Chondrocyte (in vitro differentiated cells): ENCODE measurements at regions not wholly inside any gene's neighbourhood (a gene's known extent, or its start where the extent isn't known, plus 50 kb on each side); places are given as distances from the start of the nearest gene placed in this dataset.

Experiments used
- DNase-seq: peaks from one replicate; pipeline ENCODE4 v3.0.0; 2021; ENCODE audit warnings: mixed read lengths, low spot score
- H3K27ac Mint-ChIP-seq: one replicate; pipeline ENCODE4 v1.8.0; 2021; ENCODE audit warnings: mild to moderate bottlenecking, moderate library complexity, mixed read lengths; ENCODE audit not compliant: unreplicated experiment
- H3K27me3 Mint-ChIP-seq: 2 replicates; pipeline ENCODE4 v1.8.0; 2021; ENCODE audit warnings: low read depth, mixed read lengths
- H3K36me3 Mint-ChIP-seq: 2 replicates; pipeline ENCODE4 v1.8.0; 2021; ENCODE audit warnings: low read depth, mixed read lengths
- H3K4me1 Mint-ChIP-seq: 2 replicates; pipeline ENCODE4 v1.8.0; 2021; ENCODE audit warnings: low read depth, mild to moderate bottlenecking, mixed read lengths
- H3K4me3 Mint-ChIP-seq: one replicate; pipeline ENCODE4 v1.8.0; 2021; ENCODE audit warnings: mild to moderate bottlenecking, moderate library complexity, mixed read lengths; ENCODE audit not compliant: unreplicated experiment
- H3K9me3 Mint-ChIP-seq: 2 replicates; pipeline ENCODE4 v1.8.0; 2021; ENCODE audit warnings: low read depth, mixed read lengths
- CTCF ChIP-seq: fragments of 200-600 bp; sonication (generic); IDR thresholded peaks from 2 replicates; pipeline ENCODE4 v1.5.0; 2021; ENCODE audit warnings: antibody characterized with exemption, mild to moderate bottlenecking, moderate library complexity

GRCh38 chr10:91156196-91156595, 64.3 kb upstream of the PCGF5 start:
- no peaks in the 10 kb centered on the region for H3K9me3 Mint-ChIP-seq

GRCh38 chr10:91159254-91159783, 61.1 kb upstream of the PCGF5 start:
- Mint-ChIP-seq H3K27me3 (peaks cover 3% of the 10 kb centered on the region), H3K4me1 (peaks cover 12% of the 10 kb centered on the region), H3K27ac (no peak overlapping the region), H3K4me3 (no peak overlapping the region), H3K9me3 (no peaks in the 10 kb centered on the region), H3K36me3 (no peaks in the 10 kb centered on the region)
- no peak for DNase-seq
- TF ChIP-seq CTCF = no peak

More at GRCh38 chr10:91156196-91156595, 64.3 kb upstream of the PCGF5 start:
- no peaks in the 10 kb centered on the region for H3K36me3 Mint-ChIP-seq
- no peak overlapping the region for H3K4me3 Mint-ChIP-seq
- H3K27me3 Mint-ChIP-seq = peaks cover 3% of the 10 kb centered on the region
- H3K27ac Mint-ChIP-seq = no peak overlapping the region
- H3K4me1 Mint-ChIP-seq = no peaks in the 10 kb centered on the region
- no peak for DNase-seq
- TF ChIP-seq CTCF = no peak

- DNase-seq = no peak
Measured at GRCh38 chr10:91162050-91162494, 58.4 kb upstream of the PCGF5 start.

GRCh38 chr10:91162495-91163268, 57.8 kb upstream of the PCGF5 start:
- DNase-seq = no peak
- peaks cover 3% of the 10 kb centered on the region for H3K27me3 Mint-ChIP-seq

More at GRCh38 chr10:91162050-91162494, 58.4 kb upstream of the PCGF5 start:
- Mint-ChIP-seq H3K36me3 (no peaks in the 10 kb centered on the region), H3K9me3 (no peaks in the 10 kb centered on the region), H3K4me1 (peaks cover 18% of the 10 kb centered on the region), H3K27me3 (peaks cover 3% of the 10 kb centered on the region), H3K4me3 (peak overlapping the region; percentile 71), H3K27ac (peak overlapping the region; percentile 78)
- no peak for TF ChIP-seq CTCF

More at GRCh38 chr10:91162495-91163268, 57.8 kb upstream of the PCGF5 start:
- no peak overlapping the region for H3K27ac Mint-ChIP-seq
- H3K9me3 Mint-ChIP-seq = no peaks in the 10 kb centered on the region
- no peak for TF ChIP-seq CTCF
- peak overlapping the region; percentile 71 for H3K4me3 Mint-ChIP-seq
- no peaks in the 10 kb centered on the region for H3K36me3 Mint-ChIP-seq
- peaks cover 18% of the 10 kb centered on the region for H3K4me1 Mint-ChIP-seq
